ENCODE measurements at regions not wholly inside any gene's neighbourhood (a gene's known extent, or its start where the extent isn't known, plus 50 kb on each side); places are given as distances from the start of the nearest gene placed in this dataset.
"Not testable (repeated sequence)": the region's sequence is repeated elsewhere in the genome, so short reads cannot be mapped to it uniquely, and the experiment has no call there.

- H3K27me3 ChIP-seq (ENCODE audit: control insufficient read depth in 2 of 2, insufficient read depth in 1 of 2, low read length in 1 of 2): no peaks in the 10 kb centered on the region
- H3K9me3 ChIP-seq (ENCODE audit: control insufficient read depth in 2 of 2, insufficient read depth in 1 of 2, low read length in 1 of 2): no peaks in the 10 kb centered on the region
- H3K36me3 ChIP-seq (ENCODE audit: control insufficient read depth in 2 of 2, insufficient read depth in 2 of 2, low read length in 1 of 2): no peaks in the 10 kb centered on the region
- no peak overlapping the region for H3K27ac ChIP-seq (ENCODE audit: low read depth in 1 of 2, low read length in 1 of 2)
- no peak for DNase-seq (ENCODE audit: low read depth in 6 of 9, low spot score in 9 of 9)
- H3K4me1 ChIP-seq (ENCODE audit: control insufficient read depth in 2 of 2, insufficient read depth in 2 of 2, low read length in 2 of 2): no peaks in the 10 kb centered on the region
- no peak overlapping the region for H3K4me3 ChIP-seq (ENCODE audit: low read length in 2 of 2)
Measured at GRCh38 chr7:125820495-125820894, 890.9 kb upstream of the POT1 start.

- H3K9me3 ChIP-seq (ENCODE audit: control insufficient read depth in 2 of 2, insufficient read depth in 1 of 2, low read length in 1 of 2): no peaks in the 10 kb centered on the region
- H3K27me3 ChIP-seq (ENCODE audit: control insufficient read depth in 2 of 2, insufficient read depth in 1 of 2, low read length in 1 of 2): no peaks in the 10 kb centered on the region
- no peaks in the 10 kb centered on the region for H3K4me1 ChIP-seq (ENCODE audit: control insufficient read depth in 2 of 2, insufficient read depth in 2 of 2, low read length in 2 of 2)
- H3K27ac ChIP-seq (ENCODE audit: low read depth in 1 of 2, low read length in 1 of 2): no peak overlapping the region
- no peaks in the 10 kb centered on the region for H3K36me3 ChIP-seq (ENCODE audit: control insufficient read depth in 2 of 2, insufficient read depth in 2 of 2, low read length in 1 of 2)
- no peak overlapping the region for H3K4me3 ChIP-seq (ENCODE audit: low read length in 2 of 2)
- WGBS: 90% methylated on average over 2 of the region's 2 CpGs
- DNase-seq (ENCODE audit: low read depth in 6 of 9, low spot score in 9 of 9): no peak
Measured at GRCh38 chr7:125814100-125814499, 884.5 kb upstream of the POT1 start.

GRCh38 chr7:125806491-125806890, 876.9 kb upstream of the POT1 start:
- H3K4me3 ChIP-seq (ENCODE audit: low read length in 2 of 2); H3K27ac ChIP-seq (ENCODE audit: low read depth in 1 of 2, low read length in 1 of 2); H3K9me3 ChIP-seq (ENCODE audit: control insufficient read depth in 2 of 2, insufficient read depth in 1 of 2, low read length in 1 of 2); H3K36me3 ChIP-seq (ENCODE audit: control insufficient read depth in 2 of 2, insufficient read depth in 2 of 2, low read length in 1 of 2); H3K4me1 ChIP-seq (ENCODE audit: control insufficient read depth in 2 of 2, insufficient read depth in 2 of 2, low read length in 2 of 2); H3K27me3 ChIP-seq (ENCODE audit: control insufficient read depth in 2 of 2, insufficient read depth in 1 of 2, low read length in 1 of 2); DNase-seq (ENCODE audit: low read depth in 6 of 9, low spot score in 9 of 9): not testable (repeated sequence)
- WGBS: 96% methylated on average over 4 of the region's 4 CpGs

GRCh38 chr7:125804273-125804672, 874.6 kb upstream of the POT1 start:
- Histone ChIP-seq H3K9me3 (ENCODE audit: control insufficient read depth in 2 of 2, insufficient read depth in 1 of 2, low read length in 1 of 2) (no peaks in the 10 kb centered on the region), H3K4me3 (ENCODE audit: low read length in 2 of 2) (no peak overlapping the region), H3K36me3 (ENCODE audit: control insufficient read depth in 2 of 2, insufficient read depth in 2 of 2, low read length in 1 of 2) (no peaks in the 10 kb centered on the region), H3K27me3 (ENCODE audit: control insufficient read depth in 2 of 2, insufficient read depth in 1 of 2, low read length in 1 of 2) (no peaks in the 10 kb centered on the region), H3K27ac (ENCODE audit: low read depth in 1 of 2, low read length in 1 of 2) (no peak overlapping the region), H3K4me1 (ENCODE audit: control insufficient read depth in 2 of 2, insufficient read depth in 2 of 2, low read length in 2 of 2) (no peaks in the 10 kb centered on the region)
- DNase-seq (ENCODE audit: low read depth in 6 of 9, low spot score in 9 of 9): no peak

GRCh38 chr7:125780153-125780552, 850.5 kb upstream of the POT1 start:
- Histone ChIP-seq H3K9me3 (ENCODE audit: control insufficient read depth in 2 of 2, insufficient read depth in 1 of 2, low read length in 1 of 2) (no peaks in the 10 kb centered on the region), H3K36me3 (ENCODE audit: control insufficient read depth in 2 of 2, insufficient read depth in 2 of 2, low read length in 1 of 2) (no peaks in the 10 kb centered on the region), H3K27ac (ENCODE audit: low read depth in 1 of 2, low read length in 1 of 2) (no peak overlapping the region), H3K27me3 (ENCODE audit: control insufficient read depth in 2 of 2, insufficient read depth in 1 of 2, low read length in 1 of 2) (no peaks in the 10 kb centered on the region), H3K4me3 (ENCODE audit: low read length in 2 of 2) (no peak overlapping the region), H3K4me1 (ENCODE audit: control insufficient read depth in 2 of 2, insufficient read depth in 2 of 2, low read length in 2 of 2) (no peaks in the 10 kb centered on the region)
- no peak for DNase-seq (ENCODE audit: low read depth in 6 of 9, low spot score in 9 of 9)
- WGBS: 90% methylated on average over 1 of the region's 1 CpG

- no peaks in the 10 kb centered on the region for H3K9me3 ChIP-seq (ENCODE audit: control insufficient read depth in 2 of 2, insufficient read depth in 1 of 2, low read length in 1 of 2)
- H3K27ac ChIP-seq (ENCODE audit: low read depth in 1 of 2, low read length in 1 of 2): no peak overlapping the region
- no peak for DNase-seq (ENCODE audit: low read depth in 6 of 9, low spot score in 9 of 9)
- no peaks in the 10 kb centered on the region for H3K27me3 ChIP-seq (ENCODE audit: control insufficient read depth in 2 of 2, insufficient read depth in 1 of 2, low read length in 1 of 2)
- H3K4me1 ChIP-seq (ENCODE audit: control insufficient read depth in 2 of 2, insufficient read depth in 2 of 2, low read length in 2 of 2): no peaks in the 10 kb centered on the region
- H3K36me3 ChIP-seq (ENCODE audit: control insufficient read depth in 2 of 2, insufficient read depth in 2 of 2, low read length in 1 of 2): no peaks in the 10 kb centered on the region
- H3K4me3 ChIP-seq (ENCODE audit: low read length in 2 of 2): no peak overlapping the region
- WGBS: 79% methylated on average over 4 of the region's 4 CpGs
Measured at GRCh38 chr7:125775317-125775716, 845.7 kb upstream of the POT1 start.

GRCh38 chr7:125773113-125773785, 843.6 kb upstream of the POT1 start:
- 85% methylated on average over 19 of the region's 19 CpGs for WGBS
- Histone ChIP-seq H3K27ac (ENCODE audit: low read depth in 1 of 2, low read length in 1 of 2) (no peak overlapping the region), H3K27me3 (ENCODE audit: control insufficient read depth in 2 of 2, insufficient read depth in 1 of 2, low read length in 1 of 2) (no peaks in the 10 kb centered on the region), H3K36me3 (ENCODE audit: control insufficient read depth in 2 of 2, insufficient read depth in 2 of 2, low read length in 1 of 2) (no peaks in the 10 kb centered on the region), H3K4me1 (ENCODE audit: control insufficient read depth in 2 of 2, insufficient read depth in 2 of 2, low read length in 2 of 2) (no peaks in the 10 kb centered on the region), H3K4me3 (ENCODE audit: low read length in 2 of 2) (no peak overlapping the region), H3K9me3 (ENCODE audit: control insufficient read depth in 2 of 2, insufficient read depth in 1 of 2, low read length in 1 of 2) (no peaks in the 10 kb centered on the region)
- DNase-seq (ENCODE audit: low read depth in 6 of 9, low spot score in 9 of 9): no peak

- no peaks in the 10 kb centered on the region for H3K4me1 ChIP-seq (ENCODE audit: control insufficient read depth in 2 of 2, insufficient read depth in 2 of 2, low read length in 2 of 2)
- no peak overlapping the region for H3K27ac ChIP-seq (ENCODE audit: low read depth in 1 of 2, low read length in 1 of 2)
- H3K27me3 ChIP-seq (ENCODE audit: control insufficient read depth in 2 of 2, insufficient read depth in 1 of 2, low read length in 1 of 2): no peaks in the 10 kb centered on the region
- no peaks in the 10 kb centered on the region for H3K36me3 ChIP-seq (ENCODE audit: control insufficient read depth in 2 of 2, insufficient read depth in 2 of 2, low read length in 1 of 2)
- no peak for DNase-seq (ENCODE audit: low read depth in 6 of 9, low spot score in 9 of 9)
- no peaks in the 10 kb centered on the region for H3K9me3 ChIP-seq (ENCODE audit: control insufficient read depth in 2 of 2, insufficient read depth in 1 of 2, low read length in 1 of 2)
- no peak overlapping the region for H3K4me3 ChIP-seq (ENCODE audit: low read length in 2 of 2)
Measured at GRCh38 chr7:125747966-125748365, 818.3 kb upstream of the POT1 start.

- H3K27ac ChIP-seq (ENCODE audit: low read depth in 1 of 2, low read length in 1 of 2): no peak overlapping the region
- no peaks in the 10 kb centered on the region for H3K27me3 ChIP-seq (ENCODE audit: control insufficient read depth in 2 of 2, insufficient read depth in 1 of 2, low read length in 1 of 2)
- 91% methylated on average over 2 of the region's 2 CpGs for WGBS
- DNase-seq (ENCODE audit: low read depth in 6 of 9, low spot score in 9 of 9): no peak
- H3K4me3 ChIP-seq (ENCODE audit: low read length in 2 of 2): no peak overlapping the region
- no peaks in the 10 kb centered on the region for H3K36me3 ChIP-seq (ENCODE audit: control insufficient read depth in 2 of 2, insufficient read depth in 2 of 2, low read length in 1 of 2)
- no peaks in the 10 kb centered on the region for H3K4me1 ChIP-seq (ENCODE audit: control insufficient read depth in 2 of 2, insufficient read depth in 2 of 2, low read length in 2 of 2)
- H3K9me3 ChIP-seq (ENCODE audit: control insufficient read depth in 2 of 2, insufficient read depth in 1 of 2, low read length in 1 of 2): peaks cover 0 to 2% of the 10 kb centered on the region in 2 donors
Measured at GRCh38 chr7:125746510-125746909, 816.9 kb upstream of the POT1 start.

- H3K9me3 ChIP-seq (ENCODE audit: control insufficient read depth in 2 of 2, insufficient read depth in 1 of 2, low read length in 1 of 2): no peaks in the 10 kb centered on the region
- H3K27ac ChIP-seq (ENCODE audit: low read depth in 1 of 2, low read length in 1 of 2): no peak overlapping the region
- H3K4me1 ChIP-seq (ENCODE audit: control insufficient read depth in 2 of 2, insufficient read depth in 2 of 2, low read length in 2 of 2): no peaks in the 10 kb centered on the region
- H3K4me3 ChIP-seq (ENCODE audit: low read length in 2 of 2): no peak overlapping the region
- WGBS: 90% methylated on average over 1 of the region's 1 CpG
- no peak for DNase-seq (ENCODE audit: low read depth in 6 of 9, low spot score in 9 of 9)
- no peaks in the 10 kb centered on the region for H3K36me3 ChIP-seq (ENCODE audit: control insufficient read depth in 2 of 2, insufficient read depth in 2 of 2, low read length in 1 of 2)
- H3K27me3 ChIP-seq (ENCODE audit: control insufficient read depth in 2 of 2, insufficient read depth in 1 of 2, low read length in 1 of 2): no peaks in the 10 kb centered on the region
Measured at GRCh38 chr7:125727215-125727614, 797.6 kb upstream of the POT1 start.

Data from thymus (tissue), 11 donors.